GM23248 (cell line): ENCODE measurements at regions not wholly inside any gene's neighbourhood (a gene's known extent, or its start where the extent isn't known, plus 50 kb on each side); places are given as distances from the start of the nearest gene placed in this dataset.

ENCODE experiments used
- EZH2 ChIP-seq: fragments of 200-600 bp; sonication (generic); IDR thresholded peaks from 2 replicates; pipeline ENCODE4 v1.6.1; 2018; ENCODE audit warnings: antibody characterized with exemption, mild to moderate bottlenecking; ENCODE audit not compliant: insufficient read depth, poor library complexity, severe bottlenecking
- EZH2phosphoT487 ChIP-seq: fragments of 200-600 bp; sonication (generic); IDR thresholded peaks from 2 replicates; pipeline ENCODE4 v1.6.1; 2018; ENCODE audit warnings: antibody characterized with exemption, moderate library complexity, mild to moderate bottlenecking, low read depth; ENCODE audit not compliant: insufficient read depth

GRCh38 chr4:177077095-177077971, 232.3 kb upstream of the NEIL3 start:
- TF ChIP-seq EZH2phosphoT487 (no peak), EZH2 (no peak)
